ENCODE measurements at regions not wholly inside any gene's neighbourhood (a gene's known extent, or its start where the extent isn't known, plus 50 kb on each side); places are given as distances from the start of the nearest gene placed in this dataset.

DNA sequence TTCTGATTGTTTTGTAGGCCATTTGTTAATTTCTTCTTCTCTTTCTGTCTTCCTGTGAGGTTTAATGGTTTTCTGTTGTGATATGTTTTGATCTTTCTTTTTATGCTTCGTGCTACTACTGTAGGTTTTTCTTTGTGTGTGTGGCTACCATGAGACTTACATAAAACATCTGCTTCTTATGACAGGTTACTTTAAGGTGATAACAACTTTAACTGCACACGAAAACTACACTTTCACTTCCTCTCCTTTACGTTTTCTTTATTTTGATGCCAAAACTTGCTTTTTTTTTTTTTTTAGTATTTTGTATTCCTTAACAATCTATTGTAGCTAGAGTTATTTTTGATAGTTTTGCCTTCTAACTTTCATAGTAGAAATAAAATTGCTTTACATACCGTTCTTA, 691.3 kb downstream of the TSN start:
- TF ChIP-seq CBFB (CRISPR knock-in tag; IDR thresholded peaks at IDR 0.05) (no peak), KLF13 (tag; IDR thresholded peaks at IDR 0.05; ENCODE audit: borderline replicate concordance, low read depth) (no peak), ZNF764 (CRISPR knock-in tag; IDR thresholded peaks at IDR 0.05; ENCODE audit: low read depth) (no peak)
- TF ChIP-seq, protein P1, sequence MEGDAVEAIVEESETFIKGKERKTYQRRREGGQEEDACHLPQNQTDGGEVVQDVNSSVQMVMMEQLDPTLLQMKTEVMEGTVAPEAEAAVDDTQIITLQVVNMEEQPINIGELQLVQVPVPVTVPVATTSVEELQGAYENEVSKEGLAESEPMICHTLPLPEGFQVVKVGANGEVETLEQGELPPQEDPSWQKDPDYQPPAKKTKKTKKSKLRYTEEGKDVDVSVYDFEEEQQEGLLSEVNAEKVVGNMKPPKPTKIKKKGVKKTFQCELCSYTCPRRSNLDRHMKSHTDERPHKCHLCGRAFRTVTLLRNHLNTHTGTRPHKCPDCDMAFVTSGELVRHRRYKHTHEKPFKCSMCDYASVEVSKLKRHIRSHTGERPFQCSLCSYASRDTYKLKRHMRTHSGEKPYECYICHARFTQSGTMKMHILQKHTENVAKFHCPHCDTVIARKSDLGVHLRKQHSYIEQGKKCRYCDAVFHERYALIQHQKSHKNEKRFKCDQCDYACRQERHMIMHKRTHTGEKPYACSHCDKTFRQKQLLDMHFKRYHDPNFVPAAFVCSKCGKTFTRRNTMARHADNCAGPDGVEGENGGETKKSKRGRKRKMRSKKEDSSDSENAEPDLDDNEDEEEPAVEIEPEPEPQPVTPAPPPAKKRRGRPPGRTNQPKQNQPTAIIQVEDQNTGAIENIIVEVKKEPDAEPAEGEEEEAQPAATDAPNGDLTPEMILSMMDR (IDR thresholded peaks at IDR 0.05 in 2 of 3, conservative IDR thresholded peaks at IDR 0.05 in 1 of 3; ENCODE audit: insufficient read depth in 2 of 3, low read depth in 1 of 3, low read length in 3 of 3): no peak
